ENCODE measurements at regions not wholly inside any gene's neighbourhood (a gene's known extent, or its start where the extent isn't known, plus 50 kb on each side); places are given as distances from the start of the nearest gene placed in this dataset.

DNA sequence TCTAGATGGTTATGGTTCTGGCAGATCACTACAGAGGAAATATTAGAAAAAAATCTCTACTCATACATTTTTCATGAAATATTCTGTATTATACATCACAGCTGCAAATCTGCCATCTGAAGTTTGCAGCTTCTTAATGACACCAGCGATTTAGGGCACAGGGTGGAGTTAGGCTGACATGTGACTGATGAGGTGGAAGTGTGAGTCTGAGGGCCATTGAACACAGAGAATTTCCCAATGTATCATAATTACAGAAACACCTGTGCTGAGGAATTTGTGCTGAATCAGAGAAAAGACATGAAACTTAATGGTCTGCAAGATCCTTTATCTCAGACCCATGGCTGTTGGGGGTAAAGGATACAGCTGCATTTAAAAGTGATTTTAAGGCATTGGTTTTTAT is 2025.6 kb upstream of the AGA start:
- no peak overlapping the region for H4K8ac ChIP-seq (ENCODE audit: low read depth in 2 of 2, low read length in 2 of 2)
- no peak overlapping the region for H3K27ac ChIP-seq (ENCODE audit: insufficient read depth, low read length)
- H3K14ac ChIP-seq (replicated peaks; ENCODE audit: low read depth, low read length): no peak overlapping the region
- H3K27me3 ChIP-seq (ENCODE audit: control insufficient read depth, insufficient read depth, low read length): no peaks in the 10 kb centered on the region
- no peak overlapping the region for H3K4me2 ChIP-seq (ENCODE audit: low read depth, low read length)
- TF ChIP-seq RCOR1 (IDR thresholded peaks at IDR 0.05; ENCODE audit: insufficient replicate concordance, low read length): no peak
- no peak overlapping the region for H2AK9ac ChIP-seq (replicated peaks; ENCODE audit: low read depth, low read length, poor library complexity)
- WGBS, 2 experiments (ENCODE audit: extremely low coverage in 2 of 2, insufficient read length in 1 of 2): no CpG with 5 or more reads among the region's 1 CpG
- no peak overlapping the region for H3K9ac ChIP-seq (ENCODE audit: low read depth, low read length)
- no peak overlapping the region for H2AFZ ChIP-seq (replicated peaks; ENCODE audit: low read length, poor library complexity)
- H3K9me1 ChIP-seq (ENCODE audit: insufficient read depth, low read length): no peaks in the 10 kb centered on the region
- H3K56ac ChIP-seq (ENCODE audit: extremely low read depth, insufficient read depth, low read length): no peak overlapping the region
- dilution Hi-C loops (cut with HindIII; ENCODE audit: low sequenced_read_pairs, unreplicated experiment) (no loop called here), in situ Hi-C loops (cut with MboI; ENCODE audit: low sequenced_read_pairs) (no loop called here), intact Hi-C loops (cut with micrococcal nuclease) (no loop called here)
- no peak overlapping the region for H4K5ac ChIP-seq (ENCODE audit: low read depth, low read length)
- no peak overlapping the region for H2BK15ac ChIP-seq (ENCODE audit: low read depth, low read length)
- no peak overlapping the region for H2AK5ac ChIP-seq (ENCODE audit: low read depth, low read length)
- DNase-seq (no peak), ATAC-seq (ENCODE audit: low read depth) (no peak)
- H2BK20ac ChIP-seq (ENCODE audit: low read depth, low read length): no peak overlapping the region
- no peaks in the 10 kb centered on the region for H3K4me1 ChIP-seq (ENCODE audit: control insufficient read depth, insufficient read depth, low read length)
- H4K91ac ChIP-seq (ENCODE audit: insufficient read depth, low read depth, low read length): no peak overlapping the region
- ChIA-PET POLR2A (ENCODE audit: unreplicated experiment) (no interaction called here), CTCF (no interaction called here)
- no peak overlapping the region for H2BK120ac ChIP-seq (ENCODE audit: low read depth, low read length)
- H3K18ac ChIP-seq (ENCODE audit: low read depth, low read length): no peak overlapping the region
- no peaks in the 10 kb centered on the region for H3K9me3 ChIP-seq (ENCODE audit: control insufficient read depth, insufficient read depth, low read length)
- H3K4ac ChIP-seq (ENCODE audit: low read depth, low read length): no peak overlapping the region
- H4K20me1 ChIP-seq (ENCODE audit: insufficient read depth, low read length): no peaks in the 10 kb centered on the region
- H3K23ac ChIP-seq (ENCODE audit: low read depth, low read length): no peak overlapping the region
- BruUV-seq (replicated peaks): no TSS peak
- no peaks in the 10 kb centered on the region for H3K79me1 ChIP-seq (ENCODE audit: low read depth in 1 of 2, low read length in 2 of 2)
- H3K36me3 ChIP-seq (ENCODE audit: control insufficient read depth, insufficient read depth, low read length): no peaks in the 10 kb centered on the region
- no peak overlapping the region for H2BK5ac ChIP-seq (ENCODE audit: low read depth, low read length, poor library complexity, severe bottlenecking)
- no peak overlapping the region for H3K4me3 ChIP-seq (ENCODE audit: insufficient read depth, low read depth, low read length)

All from IMR-90 (cell line).